Inflammatory macrophage (primary cell): ENCODE measurements at regions not wholly inside any gene's neighbourhood (a gene's known extent, or its start where the extent isn't known, plus 50 kb on each side); places are given as distances from the start of the nearest gene placed in this dataset.

Experiments
- DNase-seq, 2 donors: peaks; one replicate each; pipeline ENCODE4 v3.0.0-alpha.2; 2020 to 2022

DNA sequence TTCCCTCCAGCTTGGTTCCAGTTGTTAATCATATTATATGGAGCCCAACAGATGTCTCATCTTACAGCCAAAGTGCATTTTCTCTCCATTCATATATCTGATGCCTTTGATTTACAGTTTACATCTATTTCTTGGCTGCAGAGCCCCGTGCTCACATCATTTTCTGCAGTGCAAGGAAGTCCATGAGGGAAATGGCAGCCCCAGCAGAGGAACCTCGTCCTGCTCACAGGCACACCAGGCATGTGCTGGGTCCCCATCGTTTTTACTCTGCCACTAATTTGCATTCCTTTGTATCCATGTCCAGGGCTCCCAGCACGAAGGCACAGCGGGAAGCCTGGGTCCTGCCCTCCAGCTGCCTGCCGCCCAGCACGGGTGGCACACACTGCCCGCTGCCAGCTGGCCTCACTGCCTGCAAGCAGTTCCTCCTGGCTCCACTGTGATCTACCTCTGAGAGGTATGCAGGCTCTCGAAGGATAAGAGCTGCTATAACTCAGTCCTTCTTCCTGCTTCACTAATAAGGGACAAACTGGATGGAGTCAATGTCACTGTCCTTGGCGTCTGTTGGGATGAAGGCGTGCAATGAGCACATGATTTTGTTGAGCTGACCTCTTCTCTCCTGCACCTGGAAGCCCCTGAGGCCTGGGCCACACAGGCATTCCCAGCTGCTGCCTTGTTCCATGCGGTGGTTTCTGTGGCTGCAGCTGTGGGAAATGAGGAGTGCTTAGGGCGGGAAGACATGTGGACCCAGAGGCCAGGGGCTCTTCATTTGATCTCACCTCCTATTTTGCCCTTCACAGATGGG lies 583.6 kb upstream of the MGMT start:
- no peak for DNase-seq

DNA sequence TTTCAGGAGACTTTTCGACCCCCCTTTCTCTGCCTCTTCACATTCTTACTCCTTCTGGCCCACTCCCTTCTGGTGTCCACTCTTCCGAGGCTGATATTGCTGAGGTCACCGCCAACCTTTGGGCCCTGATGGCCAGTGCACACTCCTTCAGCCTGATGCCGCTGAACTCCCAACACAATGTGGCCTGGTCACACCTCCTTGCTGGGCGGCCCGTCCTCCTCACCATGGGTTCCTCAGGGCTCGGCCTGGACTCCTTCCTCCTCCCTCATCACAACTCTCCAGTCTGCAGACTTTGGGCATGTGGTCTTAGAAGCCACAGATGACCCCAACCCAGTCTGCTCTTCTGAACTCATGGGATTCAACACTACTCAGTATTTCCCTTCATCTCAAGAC lies 583.0 kb upstream of the MGMT start:
- no peak for DNase-seq

DNA sequence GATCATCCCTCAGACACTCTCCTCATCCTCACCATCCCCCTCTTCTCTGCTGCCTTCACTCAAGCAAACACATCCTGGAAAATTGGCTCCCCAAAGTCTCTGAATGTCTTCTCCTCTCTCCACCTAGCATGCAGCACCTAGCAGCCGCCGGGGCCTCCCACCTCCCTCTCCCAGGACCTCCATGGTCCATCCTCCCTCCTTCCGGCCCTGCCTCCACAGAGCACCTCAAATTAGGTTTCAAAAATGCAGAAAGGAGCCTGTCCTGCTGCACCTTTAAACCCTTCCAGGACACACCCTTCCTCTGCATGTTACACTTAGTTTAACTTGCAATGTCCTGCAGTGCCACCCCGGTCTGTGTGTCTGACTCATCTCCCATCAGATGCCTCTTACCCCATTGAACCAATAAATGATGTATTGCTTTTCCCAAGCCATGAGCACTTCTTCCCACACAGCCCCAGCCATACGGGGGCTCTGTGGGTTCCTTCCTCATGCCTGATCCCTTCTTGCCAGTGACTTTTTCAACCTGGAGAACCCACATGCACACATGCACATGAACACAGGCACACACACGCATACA lies 582.5 kb upstream of the MGMT start:
- no peak for DNase-seq

DNA sequence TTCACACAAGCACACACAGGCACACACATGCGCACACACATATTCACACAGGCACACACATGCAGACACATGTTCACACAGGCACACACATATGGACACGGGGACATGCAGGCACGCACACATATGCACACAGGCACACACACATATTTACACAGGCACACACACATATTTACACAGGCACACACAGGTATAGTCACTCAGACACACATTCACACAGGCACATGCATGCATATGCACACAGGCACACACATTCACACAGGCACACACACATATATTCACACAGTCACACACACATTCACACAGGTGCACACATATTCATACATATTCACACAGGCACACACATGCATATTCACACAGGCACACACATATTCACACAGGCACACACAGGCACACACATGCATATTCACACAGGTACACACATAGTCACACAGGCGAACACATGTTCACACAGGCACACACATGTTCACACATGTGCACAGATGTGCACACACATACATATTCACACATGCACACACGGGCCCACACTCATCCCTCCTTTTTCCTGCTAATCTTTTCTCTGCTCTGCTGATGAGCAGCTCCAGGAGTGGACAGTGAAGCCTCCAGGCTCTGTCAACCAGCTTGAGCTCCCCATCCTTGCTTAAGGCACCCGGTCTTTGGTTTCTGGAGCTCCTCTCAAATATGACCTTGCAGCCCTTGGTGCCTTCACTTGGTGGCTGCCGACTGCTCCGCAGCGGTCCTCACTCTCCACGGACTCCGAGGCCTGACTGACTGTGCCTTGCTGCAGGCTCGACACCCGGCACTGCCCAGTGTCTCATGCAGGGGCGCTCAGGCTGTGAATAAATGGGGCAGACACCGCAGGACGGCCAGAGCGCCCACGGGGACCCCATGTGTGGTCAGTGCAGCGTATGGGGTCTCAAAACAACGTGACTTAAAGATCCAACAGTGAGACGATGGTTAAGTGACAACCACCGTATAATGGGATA lies 581.2 kb upstream of the MGMT start:
- DNase-seq: no peak

DNA sequence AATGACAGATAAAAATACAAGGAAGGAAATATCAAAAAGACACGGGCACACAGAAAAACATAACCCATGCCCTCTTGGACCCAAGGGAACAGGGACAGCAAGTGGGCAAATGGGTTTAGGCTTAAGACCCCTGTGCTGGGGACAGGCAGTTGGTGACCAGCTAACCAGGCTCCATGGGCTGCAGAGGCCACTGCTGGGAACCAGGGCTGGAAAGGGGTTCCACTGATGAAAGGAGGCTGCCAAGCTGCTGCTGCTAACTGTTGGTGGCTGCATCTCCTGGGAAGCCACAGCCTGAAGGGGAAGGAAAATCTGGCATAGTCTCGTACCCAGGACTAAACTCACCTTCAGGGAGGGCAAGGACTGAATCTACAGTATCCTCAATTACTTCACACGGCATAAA lies 579.2 kb upstream of the MGMT start:
- DNase-seq: no peak

DNA sequence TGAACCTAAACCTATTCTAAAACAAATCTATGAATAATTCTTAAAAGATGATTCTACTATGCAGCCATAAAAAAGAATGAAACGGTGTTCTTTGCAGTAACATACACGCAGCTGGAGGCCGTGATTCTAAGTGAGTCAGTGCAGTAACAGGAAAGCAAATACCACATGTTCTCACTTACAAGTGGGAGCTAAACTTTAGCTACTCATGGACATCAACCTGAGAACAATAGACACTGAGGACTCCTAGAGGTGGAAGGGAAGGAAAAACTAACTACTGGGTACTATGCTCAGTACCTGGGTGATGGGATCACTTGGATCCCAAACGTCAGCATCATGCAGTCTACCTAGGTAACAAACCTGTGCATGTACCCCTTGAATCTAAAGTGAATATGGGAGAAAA lies 575.0 kb upstream of the MGMT start:
- DNase-seq: no peak

DNA sequence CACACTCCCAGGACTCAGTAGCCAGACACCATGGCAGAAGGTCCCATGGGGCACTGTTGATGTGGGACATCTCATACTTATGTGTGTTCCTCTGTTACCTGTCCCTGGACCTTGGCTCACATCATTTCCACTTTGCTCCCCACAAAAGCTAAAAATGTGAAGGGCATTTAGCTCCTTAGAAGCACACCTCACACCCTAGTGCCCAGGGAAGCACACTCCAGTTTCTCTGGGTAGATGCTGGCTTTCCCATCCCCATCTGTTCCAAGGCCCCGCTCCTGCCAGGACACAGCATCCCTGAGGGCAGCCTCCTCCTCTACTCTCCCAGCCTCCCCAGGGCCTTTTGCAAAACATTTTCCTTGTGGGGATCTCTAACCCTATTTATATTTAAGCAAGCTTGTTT lies 572.4 kb upstream of the MGMT start:
- DNase-seq: no peak

DNA sequence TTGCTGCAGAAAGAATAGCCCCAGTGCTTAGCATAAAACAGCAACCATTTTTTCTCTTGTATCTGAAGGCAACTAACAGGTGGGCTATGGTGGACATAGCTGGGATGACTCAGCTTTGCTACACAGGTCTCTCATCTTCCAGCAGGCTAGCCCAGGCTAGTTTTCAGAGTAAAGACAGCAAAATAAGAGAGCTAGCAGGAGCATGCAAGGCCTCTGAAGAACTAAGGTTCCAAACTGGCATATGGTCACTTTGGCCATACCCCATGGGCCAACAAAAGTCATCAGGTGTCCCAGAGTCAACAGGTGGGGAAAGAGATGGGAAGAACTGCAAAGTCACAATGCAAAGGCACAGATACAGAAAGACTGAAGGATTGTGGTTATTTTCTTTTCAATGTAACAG lies 571.6 kb upstream of the MGMT start:
- no peak for DNase-seq

DNA sequence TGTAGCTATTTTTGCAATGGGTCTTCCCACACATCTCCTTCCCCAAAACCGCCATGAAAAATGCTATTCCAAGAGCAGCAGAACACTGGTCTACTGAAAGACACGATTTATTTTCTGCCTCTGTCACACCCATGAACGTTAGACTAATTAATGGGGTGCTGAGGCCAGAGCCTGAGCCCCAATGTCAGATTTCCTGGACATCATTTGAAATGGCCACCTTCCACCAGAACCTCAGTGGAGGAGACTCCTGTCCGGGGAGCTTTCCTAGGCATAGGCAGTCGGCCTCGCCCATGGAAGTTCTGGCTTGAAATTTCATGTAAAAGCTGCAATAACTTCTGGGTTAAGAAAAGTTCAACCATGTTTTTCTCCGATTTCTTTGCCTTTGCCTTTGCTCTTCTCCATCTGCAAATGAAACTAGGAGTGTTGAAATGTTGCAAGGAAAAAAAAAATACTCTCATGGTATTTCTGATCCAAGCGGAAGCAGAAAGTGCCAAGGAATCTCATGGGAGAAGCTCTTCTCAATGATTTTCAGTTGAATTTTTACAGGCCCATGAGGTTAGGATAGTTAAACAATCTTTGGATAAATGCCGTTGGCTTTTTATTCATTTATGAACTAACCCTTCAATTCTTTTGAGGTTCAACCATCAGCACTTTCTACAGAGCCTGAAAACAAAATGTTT lies 570.8 kb upstream of the MGMT start:
- no peak for DNase-seq

DNA sequence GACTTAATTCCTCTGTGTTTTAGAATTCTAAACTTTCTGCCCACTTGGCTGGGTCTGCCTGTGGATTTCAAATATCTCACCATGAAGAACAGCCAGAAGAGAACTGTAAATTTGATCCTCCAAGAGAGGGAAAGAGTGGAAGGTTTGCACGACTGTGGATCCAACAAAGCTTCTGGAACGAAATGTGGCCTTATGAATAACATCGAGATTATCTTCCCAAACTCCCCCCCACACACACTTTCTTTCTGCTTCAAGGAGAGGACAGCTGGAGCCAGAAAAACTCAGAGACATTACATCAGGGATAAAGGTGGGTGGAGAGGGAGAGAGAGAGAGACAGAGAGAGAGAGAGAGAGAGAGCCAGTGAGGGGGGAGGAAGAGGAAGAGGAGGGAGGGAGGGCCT lies 570.1 kb upstream of the MGMT start:
- DNase-seq: no peak

DNA sequence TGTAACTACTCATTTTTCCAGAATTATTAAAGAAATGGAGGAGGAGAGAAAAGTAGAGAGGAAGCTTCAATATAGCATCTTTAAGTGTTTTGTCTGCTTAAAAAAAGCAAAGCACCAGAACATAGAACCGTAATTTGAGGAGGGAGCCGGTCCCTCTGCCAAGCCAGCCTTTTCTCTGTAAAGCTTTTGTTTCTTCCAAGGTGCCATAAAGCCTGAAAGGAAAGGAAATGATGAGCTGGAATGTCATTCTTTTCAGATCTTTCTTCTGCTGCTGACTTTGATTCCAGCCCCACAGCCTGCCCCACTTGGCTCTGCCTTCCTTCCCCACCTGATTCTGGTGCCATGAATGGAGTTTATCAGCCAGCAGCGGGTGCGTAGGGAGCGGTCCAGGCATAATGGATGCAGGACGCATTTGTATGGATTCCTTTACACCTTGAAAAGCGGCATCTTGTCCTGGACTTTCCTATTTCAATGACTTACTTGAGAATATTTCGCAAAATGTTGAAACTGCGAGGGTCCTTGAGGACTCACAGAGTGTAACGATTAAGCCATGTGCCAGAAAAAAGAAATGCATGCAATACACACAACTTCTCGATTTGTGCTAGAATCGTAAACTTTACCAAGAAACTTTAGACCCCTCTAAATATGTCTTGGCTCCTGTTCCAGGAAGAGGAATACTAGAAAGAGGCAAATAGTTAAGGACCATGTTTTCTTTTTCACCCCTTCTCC lies 569.5 kb upstream of the MGMT start:
- DNase-seq: no peak

DNA sequence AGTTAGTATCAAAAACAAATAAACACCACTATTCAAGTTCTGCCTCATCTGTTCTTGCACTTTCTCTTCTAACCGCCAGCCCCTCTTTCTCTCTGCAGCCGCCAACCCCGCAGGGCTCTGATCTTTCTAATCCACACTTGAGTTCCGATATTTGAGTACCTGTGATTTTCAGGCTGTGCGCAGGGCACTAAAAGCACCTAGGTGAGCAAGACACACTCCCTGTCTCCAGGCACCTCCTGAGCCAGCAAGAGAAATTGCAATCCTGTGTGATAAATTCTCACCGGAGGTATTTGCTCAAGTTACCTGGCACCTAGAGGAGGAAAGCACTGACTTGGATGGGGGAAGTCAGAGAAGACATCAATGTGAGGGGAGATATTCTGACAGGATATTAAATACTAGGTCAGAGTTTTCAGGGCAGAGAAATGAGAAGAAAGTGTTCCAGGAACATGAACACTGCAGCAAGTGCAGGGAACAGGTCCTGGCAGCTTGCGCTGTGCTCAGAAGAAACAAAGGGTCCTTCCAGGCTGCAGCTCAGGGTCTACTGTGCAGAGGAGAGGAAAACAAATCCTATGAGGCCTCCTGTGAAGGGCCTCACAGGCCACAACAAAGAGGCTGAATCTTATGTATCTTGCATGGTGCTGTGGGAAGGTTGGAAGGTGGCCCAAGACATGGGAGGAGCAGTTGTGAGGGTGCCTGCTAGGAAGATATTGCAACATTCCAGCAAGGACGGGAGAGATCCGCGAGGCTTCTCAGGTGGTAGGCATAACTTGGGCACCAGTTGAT lies 568.7 kb upstream of the MGMT start:
- no peak for DNase-seq

DNA sequence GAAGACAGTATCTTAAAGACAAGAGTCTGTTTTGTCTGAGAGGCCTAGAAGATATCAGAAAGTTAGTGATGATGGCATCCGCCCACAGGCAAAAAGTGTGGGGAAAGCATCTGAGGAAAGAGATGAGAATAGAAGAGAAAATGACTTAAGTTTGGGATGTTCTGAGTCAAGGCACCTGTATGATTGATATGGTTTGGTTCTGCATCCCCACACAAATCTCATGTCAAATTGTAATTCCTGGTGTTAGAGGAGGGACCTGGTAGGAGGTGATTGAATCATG lies 568.2 kb upstream of the MGMT start:
- no peak for DNase-seq

DNA sequence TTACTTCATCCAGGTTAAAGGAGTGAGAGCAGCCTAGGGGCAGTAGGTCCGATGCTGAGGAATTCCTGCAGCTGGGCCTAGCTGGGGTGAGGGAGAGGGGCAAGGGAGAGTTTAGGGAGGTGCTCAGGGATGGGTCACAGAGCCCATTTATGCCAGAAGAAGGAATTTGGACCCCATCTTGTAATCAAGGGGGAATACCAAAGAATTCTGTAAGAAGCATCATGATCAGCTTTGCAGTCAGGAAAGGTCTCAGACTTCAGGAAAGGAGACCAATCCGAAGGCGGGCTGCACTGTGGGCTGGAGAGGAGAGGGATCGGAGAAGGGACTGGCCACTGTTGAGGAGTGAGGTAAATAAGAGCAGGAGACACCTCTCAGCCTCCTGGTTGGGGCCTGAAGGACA lies 566.6 kb upstream of the MGMT start:
- DNase-seq: no peak

DNA sequence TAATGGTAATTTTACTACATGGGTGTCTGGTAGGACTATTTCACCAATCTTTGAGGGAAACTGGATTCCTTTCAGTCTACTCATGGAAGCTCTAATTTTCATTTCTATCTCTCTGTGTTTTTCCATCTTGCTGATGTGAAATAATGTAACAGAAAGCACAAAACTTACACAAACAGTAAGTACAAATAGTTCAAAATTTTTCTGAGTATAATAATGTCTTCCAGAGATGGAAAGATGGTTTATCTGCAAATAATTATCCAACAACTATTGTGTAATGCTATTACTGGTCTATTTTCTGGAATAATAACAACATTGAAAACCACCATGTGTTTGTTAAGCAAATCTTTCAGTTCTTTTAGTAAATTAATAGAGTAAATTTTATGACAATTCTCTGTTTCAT lies 565.8 kb upstream of the MGMT start:
- no peak for DNase-seq

DNA sequence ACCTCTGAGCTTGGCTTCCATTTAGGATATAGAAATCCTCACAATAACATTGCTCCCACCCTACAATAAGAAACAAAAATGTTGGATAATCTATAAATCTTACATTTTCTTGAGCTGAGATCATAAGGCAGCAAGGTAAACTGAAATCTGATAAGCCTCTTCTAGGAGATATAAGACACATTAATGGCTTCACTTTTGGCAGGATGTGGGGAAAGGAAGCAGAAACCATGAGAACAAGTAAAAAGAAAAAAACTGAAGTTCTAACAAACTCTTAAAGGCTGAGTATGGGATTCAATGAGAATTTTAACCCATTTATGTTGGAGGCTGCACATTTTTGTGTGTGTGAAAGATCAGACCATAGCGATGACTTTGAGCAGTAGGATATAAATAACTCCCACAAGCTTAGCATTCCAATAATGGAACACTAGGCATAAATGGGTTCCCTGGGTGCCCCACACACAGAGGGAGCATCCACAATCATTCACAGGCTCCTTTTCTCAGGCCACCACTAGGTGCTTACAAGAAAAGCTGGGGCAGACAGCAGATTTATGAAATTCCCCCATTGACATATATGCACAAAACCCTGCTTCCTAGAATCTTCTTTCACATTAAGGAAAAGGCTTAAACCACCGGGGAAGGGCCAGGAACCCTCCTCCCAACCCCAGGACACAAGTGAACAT lies 564.9 kb upstream of the MGMT start:
- DNase-seq: no peak

DNA sequence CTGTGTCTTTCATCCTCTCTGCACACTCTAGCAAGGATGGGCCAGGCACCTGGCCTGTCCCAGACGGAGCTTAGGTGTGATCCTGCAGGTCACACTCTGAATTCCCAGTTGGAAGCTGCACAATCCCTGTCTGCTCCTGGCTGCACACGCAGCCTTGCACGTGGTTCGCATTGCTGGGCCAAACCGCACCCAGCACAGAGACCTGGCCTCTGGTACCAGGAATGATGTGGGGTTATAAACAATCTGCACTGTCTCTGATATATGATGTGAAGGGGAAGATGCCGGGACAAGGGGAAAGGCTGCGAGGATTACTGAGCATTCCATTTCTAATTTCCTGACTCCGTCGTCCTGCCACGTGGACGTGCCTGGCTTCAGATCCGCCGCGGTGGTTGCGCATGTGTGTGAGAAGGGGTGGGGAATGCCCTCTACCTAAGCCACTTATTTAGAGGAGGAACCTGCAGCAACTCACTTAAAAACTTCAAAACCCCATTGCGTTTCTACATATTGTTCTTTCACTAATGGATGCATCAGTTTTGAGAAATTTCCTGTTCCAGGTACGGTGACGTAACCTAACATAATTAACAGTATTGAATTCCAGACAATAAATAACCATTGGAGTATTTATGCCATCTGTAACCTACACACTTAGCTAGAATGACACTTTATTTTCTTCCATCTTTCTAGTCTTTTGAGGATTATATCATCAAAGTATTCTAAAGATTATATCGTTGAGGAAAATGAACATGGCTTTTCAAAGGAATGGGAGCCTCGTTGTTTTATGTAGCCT lies 559.7 kb upstream of the MGMT start:
- DNase-seq: no peak

DNA sequence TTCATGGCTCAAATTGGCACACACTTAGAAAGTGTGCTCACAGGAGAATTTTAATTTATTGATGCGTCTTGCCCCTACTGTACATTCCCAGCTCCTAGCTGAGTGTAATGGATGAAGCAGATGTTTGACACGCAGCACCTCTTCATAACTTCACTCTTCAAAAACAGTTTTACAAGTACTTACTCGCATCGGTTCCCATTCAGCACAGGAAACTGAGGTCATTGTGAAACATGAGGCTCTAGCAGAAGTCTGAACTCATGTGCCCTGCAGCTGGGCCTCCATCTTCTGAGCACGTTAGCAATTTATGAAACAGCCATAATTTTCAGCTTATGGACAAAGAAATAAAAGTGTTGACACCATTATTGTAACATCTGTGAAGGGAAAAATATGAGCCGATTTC lies 558.9 kb upstream of the MGMT start:
- DNase-seq: peak; percentile 8 to 14

DNA sequence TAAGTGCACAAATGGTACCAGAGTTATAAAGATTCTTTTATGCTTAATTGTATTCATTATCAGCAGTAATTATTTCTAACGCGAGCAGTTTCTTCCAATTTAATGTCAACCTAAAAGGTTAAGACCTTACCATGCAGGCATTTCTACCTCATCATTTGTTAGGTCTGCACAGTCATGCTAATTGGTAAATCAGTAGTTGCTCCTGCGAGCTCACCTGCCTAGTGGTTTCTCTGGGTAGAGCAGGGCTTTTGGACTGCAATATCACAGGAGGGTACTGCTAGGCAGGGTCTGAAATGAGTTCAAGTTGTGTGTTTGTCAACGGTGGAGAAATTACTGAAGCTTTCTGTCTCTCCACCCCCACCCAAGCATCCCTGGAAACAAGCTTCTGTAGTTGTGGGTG lies 558.5 kb upstream of the MGMT start:
- DNase-seq: no peak
